Skeletal muscle tissue (tissue), 3 donors: ENCODE measurements at regions not wholly inside any gene's neighbourhood (a gene's known extent, or its start where the extent isn't known, plus 50 kb on each side); places are given as distances from the start of the nearest gene placed in this dataset.

ENCODE experiments used
- H3K27ac ChIP-seq: one replicate; pipeline ENCODE4 v1.7.0; 2013; ENCODE audit warnings: mild to moderate bottlenecking, low read depth, low read length, inconsistent platforms
- H3K27me3 ChIP-seq, 3 donors: one replicate each; pipeline ENCODE4 v1.7.0; 2013; ENCODE audit warnings: low read length in 3 of 3; ENCODE audit not compliant: control insufficient read depth in 3 of 3, insufficient read depth in 3 of 3
- H3K36me3 ChIP-seq, 3 donors: one replicate each; pipeline ENCODE4 v1.7.0; 2013; ENCODE audit warnings: low read length in 3 of 3; ENCODE audit not compliant: control insufficient read depth in 3 of 3, insufficient read depth in 3 of 3
- H3K4me1 ChIP-seq, 3 donors: one replicate each; pipeline ENCODE4 v1.7.0; 2013; ENCODE audit warnings: low read length in 3 of 3, mild to moderate bottlenecking in 3 of 3; ENCODE audit not compliant: control insufficient read depth in 3 of 3, insufficient read depth in 3 of 3
- H3K4me3 ChIP-seq, 3 donors: one replicate each; pipeline ENCODE4 v1.7.0; 2013; ENCODE audit warnings: low read length in 3 of 3
- H3K9ac ChIP-seq, 3 donors: one replicate each; pipeline ENCODE4 v1.7.0; 2013; ENCODE audit warnings: low read length in 3 of 3, mild to moderate bottlenecking in 3 of 3, moderate library complexity in 2 of 3, low read depth in 1 of 3
- H3K9me3 ChIP-seq, 3 donors: one replicate each; pipeline ENCODE4 v1.7.0; 2013; ENCODE audit warnings: low read length in 3 of 3; ENCODE audit not compliant: control insufficient read depth in 3 of 3
- donor health status: Osteomylitis.

DNA sequence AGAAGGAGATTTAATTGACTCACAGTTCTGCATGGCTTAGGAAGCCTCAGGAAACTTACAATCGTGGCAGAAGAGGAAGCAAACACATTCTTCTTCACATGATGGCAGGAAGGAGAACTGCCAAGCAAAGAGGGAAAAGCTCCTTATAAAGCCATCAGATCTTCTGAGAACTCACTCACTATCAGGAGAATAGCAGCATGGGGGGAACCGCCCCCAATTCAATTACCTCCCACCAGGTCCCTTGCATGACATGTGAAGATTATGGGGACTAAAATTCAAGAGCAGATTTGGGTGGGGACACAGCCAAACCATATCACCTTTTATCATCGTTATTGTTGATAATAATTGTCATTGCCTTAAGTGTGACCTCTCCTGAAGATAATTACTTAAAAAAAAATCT is 197.9 kb upstream of the SLC14A2 start:
- no peaks in the 10 kb centered on the region for H3K9me3 ChIP-seq
- no peaks in the 10 kb centered on the region for H3K36me3 ChIP-seq
- no peak overlapping the region for H3K27ac ChIP-seq
- H3K4me3 ChIP-seq: no peak overlapping the region
- no peaks in the 10 kb centered on the region for H3K4me1 ChIP-seq
- no peaks in the 10 kb centered on the region for H3K27me3 ChIP-seq
- H3K9ac ChIP-seq: no peak overlapping the region

- H3K27ac ChIP-seq: no peak overlapping the region
- no peak overlapping the region for H3K9ac ChIP-seq
- no peak overlapping the region for H3K4me3 ChIP-seq
- no peaks in the 10 kb centered on the region for H3K9me3 ChIP-seq
- H3K4me1 ChIP-seq: no peaks in the 10 kb centered on the region
- no peaks in the 10 kb centered on the region for H3K36me3 ChIP-seq
- H3K27me3 ChIP-seq: no peaks in the 10 kb centered on the region
Observed at GRCh38 chr18:45423659-45424058, 191.6 kb upstream of the SLC14A2 start.

DNA sequence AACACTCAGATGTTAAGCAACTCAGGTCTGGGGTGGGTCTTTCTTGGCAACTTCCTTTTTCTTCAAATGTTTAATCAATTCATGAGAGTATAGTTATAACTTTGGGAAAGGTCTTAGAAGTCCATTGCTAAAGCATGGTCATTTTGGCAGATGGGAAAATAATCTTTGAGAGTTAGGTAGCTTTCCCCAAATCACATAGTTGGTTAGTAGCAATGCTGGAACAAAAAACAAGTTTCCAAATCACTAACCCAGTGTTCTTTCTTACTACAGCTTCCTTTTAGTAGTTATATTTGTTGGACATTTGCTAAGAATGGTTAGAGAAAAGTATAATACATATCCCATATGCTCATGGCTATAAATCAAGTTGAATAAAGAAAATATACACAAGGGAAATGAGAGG is 185.2 kb upstream of the SLC14A2 start:
- H3K27me3 ChIP-seq: no peaks in the 10 kb centered on the region
- H3K36me3 ChIP-seq: no peaks in the 10 kb centered on the region
- no peak overlapping the region for H3K27ac ChIP-seq
- no peaks in the 10 kb centered on the region for H3K4me1 ChIP-seq
- H3K9ac ChIP-seq: no peak overlapping the region
- no peak overlapping the region for H3K4me3 ChIP-seq
- no peaks in the 10 kb centered on the region for H3K9me3 ChIP-seq

GRCh38 chr18:45435810-45436209 is 179.5 kb upstream of the SLC14A2 start:
- no peaks in the 10 kb centered on the region for H3K9me3 ChIP-seq
- H3K36me3 ChIP-seq: no peaks in the 10 kb centered on the region
- H3K27ac ChIP-seq: no peak overlapping the region
- H3K27me3 ChIP-seq: no peaks in the 10 kb centered on the region
- H3K4me3 ChIP-seq: no peak overlapping the region
- H3K4me1 ChIP-seq: peaks cover 2 to 13% (median 4%) of the 10 kb centered on the region in 3 donors
- no peak overlapping the region for H3K9ac ChIP-seq

GRCh38 chr18:45437366-45437765 is 177.9 kb upstream of the SLC14A2 start:
- Histone ChIP-seq H3K9me3 (no peaks in the 10 kb centered on the region), H3K36me3 (no peaks in the 10 kb centered on the region), H3K9ac (no peak overlapping the region), H3K27ac (no peak overlapping the region), H3K27me3 (no peaks in the 10 kb centered on the region), H3K4me3 (no peak overlapping the region), H3K4me1 (peaks cover 4 to 20% (median 4%) of the 10 kb centered on the region in 3 donors)

DNA sequence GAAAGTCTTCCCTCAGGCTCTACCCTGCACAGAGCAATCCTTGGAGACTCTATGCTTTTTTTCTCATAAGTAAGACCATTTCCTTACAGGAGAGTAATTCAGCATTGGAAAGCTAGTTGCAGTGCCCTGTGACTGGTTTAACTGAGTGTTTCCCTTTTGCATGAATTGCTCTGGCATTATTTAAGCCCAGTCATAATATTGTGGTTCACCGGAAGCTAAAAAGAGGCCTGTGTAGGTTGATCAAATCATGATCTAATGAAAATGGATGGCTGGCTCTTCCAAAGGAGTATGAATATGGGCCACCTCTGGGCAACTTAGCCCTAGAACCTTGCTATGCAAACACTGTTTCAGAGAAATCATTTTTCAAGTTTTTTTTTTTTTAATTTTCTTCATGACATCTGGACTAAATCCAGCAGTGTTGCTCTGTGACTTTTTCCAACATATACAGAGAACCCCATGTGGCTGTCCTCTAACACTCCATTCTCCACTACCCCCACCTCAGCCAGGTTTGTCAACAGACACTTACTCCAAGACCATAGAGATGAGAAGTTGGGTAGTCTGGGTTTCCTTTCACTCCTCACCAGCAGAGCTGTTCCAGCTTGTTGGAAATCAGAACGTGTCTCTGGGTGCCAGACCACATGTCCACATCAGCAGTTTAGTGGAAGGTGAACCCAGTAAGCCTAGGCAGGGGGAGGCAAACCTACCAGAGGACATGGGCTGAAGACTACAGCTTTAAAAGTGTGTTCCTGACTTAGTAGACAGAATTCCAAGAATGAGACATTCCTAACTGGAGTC is 175.2 kb upstream of the SLC14A2 start:
- no peaks in the 10 kb centered on the region for H3K36me3 ChIP-seq
- no peak overlapping the region for H3K4me3 ChIP-seq
- H3K27me3 ChIP-seq: no peaks in the 10 kb centered on the region
- H3K9me3 ChIP-seq: no peaks in the 10 kb centered on the region
- no peak overlapping the region for H3K9ac ChIP-seq
- no peak overlapping the region for H3K27ac ChIP-seq
- H3K4me1 ChIP-seq: peaks cover 4 to 20% (median 4%) of the 10 kb centered on the region in 3 donors

- Histone ChIP-seq H3K4me3 (no peak overlapping the region), H3K9ac (no peak overlapping the region), H3K27me3 (no peaks in the 10 kb centered on the region), H3K4me1 (peaks cover 0 to 11% (median 4%) of the 10 kb centered on the region in 3 donors), H3K36me3 (no peaks in the 10 kb centered on the region), H3K9me3 (no peaks in the 10 kb centered on the region), H3K27ac (no peak overlapping the region)
Observed at GRCh38 chr18:45441110-45441847, 174.0 kb upstream of the SLC14A2 start.

- Histone ChIP-seq H3K27ac (no peak overlapping the region), H3K36me3 (no peaks in the 10 kb centered on the region), H3K9me3 (no peaks in the 10 kb centered on the region), H3K4me1 (peaks cover 4 to 14% (median 6%) of the 10 kb centered on the region in 3 donors), H3K4me3 (no peak overlapping the region), H3K27me3 (no peaks in the 10 kb centered on the region), H3K9ac (no peak overlapping the region)
Observed at GRCh38 chr18:45444040-45444439, 171.2 kb upstream of the SLC14A2 start.

- Histone ChIP-seq H3K9ac (no peak overlapping the region), H3K27ac (no peak overlapping the region), H3K9me3 (no peaks in the 10 kb centered on the region), H3K4me3 (no peak overlapping the region), H3K4me1 (peaks cover 14 to 18% (median 16%) of the 10 kb centered on the region in 3 donors), H3K27me3 (no peaks in the 10 kb centered on the region), H3K36me3 (no peaks in the 10 kb centered on the region)
Observed at GRCh38 chr18:45447355-45448265, 167.7 kb upstream of the SLC14A2 start.
